Ascending aorta (tissue), 2 donors: ENCODE measurements at regions not wholly inside any gene's neighbourhood (a gene's known extent, or its start where the extent isn't known, plus 50 kb on each side); places are given as distances from the start of the nearest gene placed in this dataset.

Source experiments
- DNase-seq, 2 donors: peaks; one replicate each; pipeline ENCODE4 v3.0.0-alpha.2; 2019; ENCODE audit warnings: low spot score in 2 of 2
- H3K27ac ChIP-seq, 2 donors: fragments of 200-600 bp; sonication (generic); one replicate each; pipeline ENCODE4 v1.5.1; 2016 to 2017; ENCODE audit warnings: mild to moderate bottlenecking in 1 of 2
- H3K27me3 ChIP-seq: fragments of 200-600 bp; sonication (generic); one replicate; pipeline ENCODE4 v1.5.1; 2017
- H3K36me3 ChIP-seq, 2 donors: fragments of 200-600 bp; sonication (generic); one replicate each; pipeline ENCODE4 v1.5.1; 2016
- H3K4me1 ChIP-seq, 2 donors: fragments of 200-600 bp; sonication (generic); one replicate each; pipeline ENCODE4 v1.5.1; 2016 to 2017; ENCODE audit warnings: mild to moderate bottlenecking in 1 of 2
- H3K4me3 ChIP-seq, 2 donors: fragments of 200-600 bp; sonication (generic); one replicate each; pipeline ENCODE4 v1.5.1; 2016 to 2017; ENCODE audit warnings: mild to moderate bottlenecking in 1 of 2
- H3K9me3 ChIP-seq, 2 donors: fragments of 200-600 bp; sonication (generic); one replicate each; pipeline ENCODE4 v1.5.1; 2016
- CTCF ChIP-seq, 3 experiments: fragments of 200-600 bp in 2 of 3; fragments of 450-650 bp in 1 of 3; sonication (generic) in 2 of 3; IDR thresholded peaks; one replicate each; pipeline ENCODE4 v1.5.1; 2016 to 2019; ENCODE audit warnings: antibody characterized with exemption in 3 of 3, mild to moderate bottlenecking in 1 of 3, moderate library complexity in 1 of 3
- intact Hi-C: fragments of 100-400 bp; cut with DNase I; formaldehyde crosslinking; loops from one replicate; pipeline ENCODE4 v1.15.1; 2023

GRCh38 chr6:164887660-164888059 is 421.7 kb downstream of the C6orf118 start:
- no peak for TF ChIP-seq CTCF (IDR thresholded peaks at IDR 0.05)
- Histone ChIP-seq H3K36me3 (no peaks in the 10 kb centered on the region), H3K27ac (no peak overlapping the region), H3K9me3 (no peaks in the 10 kb centered on the region), H3K4me1 (no peaks in the 10 kb centered on the region), H3K4me3 (no peak overlapping the region), H3K27me3 (no peaks in the 10 kb centered on the region)
- intact Hi-C loops, result no loop called here
- no peak for DNase-seq

GRCh38 chr6:164882236-164882635 is 427.2 kb downstream of the C6orf118 start:
- intact Hi-C loops, result no loop called here

GRCh38 chr6:164871783-164872182 is 437.6 kb downstream of the C6orf118 start:
- no peak for TF ChIP-seq CTCF (IDR thresholded peaks at IDR 0.05)
- Histone ChIP-seq H3K9me3 (no peaks in the 10 kb centered on the region), H3K4me3 (no peak overlapping the region), H3K4me1 (no peaks in the 10 kb centered on the region), H3K27me3 (no peaks in the 10 kb centered on the region), H3K27ac (no peak overlapping the region), H3K36me3 (no peaks in the 10 kb centered on the region)
- intact Hi-C loops, result no loop called here
- no peak for DNase-seq

More at GRCh38 chr6:164882236-164882635, 427.2 kb downstream of the C6orf118 start:
- Histone ChIP-seq H3K27me3 (no peaks in the 10 kb centered on the region), H3K36me3 (no peaks in the 10 kb centered on the region), H3K9me3 (no peaks in the 10 kb centered on the region), H3K27ac (no peak overlapping the region), H3K4me1 (no peaks in the 10 kb centered on the region), H3K4me3 (no peak overlapping the region)
- DNase-seq, result no peak
- TF ChIP-seq CTCF (IDR thresholded peaks at IDR 0.05), result no peak

- Histone ChIP-seq H3K27me3 (no peaks in the 10 kb centered on the region), H3K4me3 (no peak overlapping the region), H3K4me1 (no peaks in the 10 kb centered on the region), H3K36me3 (no peaks in the 10 kb centered on the region), H3K27ac (no peak overlapping the region), H3K9me3 (no peaks in the 10 kb centered on the region)
- no peak for TF ChIP-seq CTCF (IDR thresholded peaks at IDR 0.05)
- intact Hi-C loops, result no loop called here
- DNase-seq, result no peak
These were observed 439.2 kb downstream of the C6orf118 start for GRCh38 chr6:164870164-164870563.

GRCh38 chr6:164861967-164862366 is 447.4 kb downstream of the C6orf118 start:
- Histone ChIP-seq H3K4me3 (no peak overlapping the region), H3K4me1 (no peaks in the 10 kb centered on the region), H3K36me3 (no peaks in the 10 kb centered on the region), H3K9me3 (no peaks in the 10 kb centered on the region), H3K27me3 (no peaks in the 10 kb centered on the region), H3K27ac (no peak overlapping the region)
- no peak for TF ChIP-seq CTCF (IDR thresholded peaks at IDR 0.05)
- no peak for DNase-seq
- intact Hi-C loops, result no loop called here

- intact Hi-C loops, result no loop called here
- no peak for TF ChIP-seq CTCF (IDR thresholded peaks at IDR 0.05)
- Histone ChIP-seq H3K4me1 (no peaks in the 10 kb centered on the region), H3K27me3 (no peaks in the 10 kb centered on the region), H3K27ac (no peak overlapping the region), H3K36me3 (no peaks in the 10 kb centered on the region), H3K4me3 (no peak overlapping the region), H3K9me3 (no peaks in the 10 kb centered on the region)
- DNase-seq, result no peak
These were observed 449.6 kb downstream of the C6orf118 start for GRCh38 chr6:164859816-164860215.
